GM21619 (cell line): ENCODE measurements at regions not wholly inside any gene's neighbourhood (a gene's known extent, or its start where the extent isn't known, plus 50 kb on each side); places are given as distances from the start of the nearest gene placed in this dataset.

Experiments used
- ATAC-seq: cut with Tn5 transposase; IDR thresholded peaks from one replicate; pipeline ENCODE4 v1.9.1; 2021; ENCODE audit not compliant: unreplicated experiment

DNA sequence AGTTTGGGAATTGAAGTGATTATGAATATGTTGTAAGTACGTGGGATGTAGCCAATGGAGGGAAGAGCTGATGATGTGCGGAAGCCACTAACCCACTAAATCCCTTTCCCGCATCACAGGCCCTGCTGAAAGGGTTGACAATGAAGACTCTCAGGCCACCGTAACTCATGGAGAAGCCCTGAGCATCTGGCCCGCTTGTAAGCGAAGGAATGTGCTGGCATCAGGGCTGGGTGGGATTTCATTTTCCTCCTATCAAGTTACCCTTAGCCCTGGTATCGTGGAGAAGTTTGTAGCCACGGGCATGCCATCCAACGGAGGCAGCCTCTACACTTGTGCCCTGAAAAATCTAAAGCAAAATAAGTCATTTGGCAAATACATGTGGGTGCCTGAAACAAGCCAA, 355.0 kb downstream of the CDH26 start:
- ATAC-seq = no peak

DNA sequence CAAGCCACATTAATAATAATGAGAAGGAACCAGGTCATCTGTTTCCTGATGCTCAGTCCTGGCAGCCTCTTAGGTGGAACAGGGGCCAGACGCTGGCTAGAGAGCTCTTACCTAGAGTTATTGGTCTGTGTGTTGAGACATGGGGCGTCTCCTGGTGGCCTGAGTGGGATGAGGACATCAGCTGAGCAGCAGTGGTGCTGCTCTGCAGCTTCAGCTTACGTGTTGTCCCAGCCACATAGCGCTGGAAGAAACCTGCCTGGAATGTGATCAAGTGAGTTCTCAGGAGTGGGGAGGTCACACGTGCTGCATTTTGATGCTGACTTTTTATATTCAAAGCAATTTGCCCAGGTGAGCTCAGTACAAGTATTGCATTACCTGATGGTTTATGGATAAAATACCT, 355.4 kb downstream of the CDH26 start:
- no peak for ATAC-seq

DNA sequence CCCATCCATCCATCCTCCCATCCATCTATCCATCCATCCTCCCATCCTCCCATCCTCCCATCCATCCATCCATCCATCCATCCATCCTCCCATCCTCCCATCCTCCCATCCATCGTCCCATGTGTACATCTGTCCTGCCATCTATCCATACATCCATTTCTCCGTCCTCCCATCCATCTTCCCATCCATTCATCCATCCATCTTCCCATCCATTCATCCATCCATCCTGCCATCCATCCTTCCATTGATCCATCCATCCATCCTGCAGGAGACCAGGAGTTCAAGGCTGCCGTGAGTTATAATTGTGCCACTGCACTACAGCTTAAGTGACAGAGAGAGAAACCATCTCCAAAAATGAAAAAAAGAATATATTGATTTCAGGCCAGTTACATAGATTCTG, 356.5 kb downstream of the CDH26 start:
- no peak for ATAC-seq

DNA sequence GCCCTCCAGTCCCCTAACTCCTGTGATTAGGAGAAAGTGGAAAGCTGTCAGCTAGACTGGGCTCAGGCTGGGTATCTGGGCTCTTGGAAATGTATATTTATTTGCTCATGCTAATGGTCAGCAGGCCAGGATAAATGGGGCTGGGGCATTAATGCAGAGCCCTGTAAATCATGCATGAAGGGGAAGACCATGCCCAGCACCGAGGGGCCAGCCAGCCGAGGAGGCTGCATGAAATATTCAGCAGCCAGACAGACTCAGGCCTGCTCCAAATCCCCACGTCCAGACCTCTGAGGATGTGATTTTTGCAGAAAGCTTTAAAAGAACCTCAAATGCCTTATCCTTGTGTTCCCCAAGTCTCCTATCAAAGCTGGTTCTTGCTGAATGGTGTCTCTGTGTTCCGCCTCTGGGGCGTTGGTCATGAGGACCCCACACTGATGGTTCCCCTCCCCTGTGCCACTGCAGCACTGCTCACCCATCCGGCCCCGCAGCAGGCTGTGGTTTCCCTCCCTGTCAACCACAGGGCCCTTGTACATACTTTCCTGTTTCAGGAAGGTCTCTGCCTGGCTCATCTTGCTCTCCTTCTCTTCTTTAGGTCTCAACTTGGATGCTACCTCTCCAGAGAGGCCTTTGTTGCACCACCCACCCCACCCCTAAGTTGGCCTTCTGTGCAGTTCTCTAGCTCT, 358.4 kb downstream of the CDH26 start:
- no peak for ATAC-seq

DNA sequence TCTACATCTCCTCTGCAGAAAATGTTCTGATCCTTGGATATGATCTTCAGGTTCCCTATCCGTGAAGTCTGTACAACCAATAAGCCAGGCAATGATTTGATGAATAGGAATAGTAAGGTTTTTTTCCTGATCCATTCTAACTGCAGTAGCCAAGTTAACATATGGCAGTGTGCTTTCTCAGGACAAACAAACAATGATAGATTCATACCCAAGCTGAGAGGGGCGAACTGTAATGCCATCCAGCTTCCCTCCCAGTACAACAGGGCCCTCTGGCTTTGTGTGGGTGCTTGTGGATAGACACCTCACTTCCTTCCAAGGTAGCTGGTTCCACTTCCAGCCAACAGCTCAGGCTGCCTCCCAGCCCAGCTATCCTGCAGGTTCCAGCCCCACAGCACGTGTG, 359.2 kb downstream of the CDH26 start:
- ATAC-seq = no peak

DNA sequence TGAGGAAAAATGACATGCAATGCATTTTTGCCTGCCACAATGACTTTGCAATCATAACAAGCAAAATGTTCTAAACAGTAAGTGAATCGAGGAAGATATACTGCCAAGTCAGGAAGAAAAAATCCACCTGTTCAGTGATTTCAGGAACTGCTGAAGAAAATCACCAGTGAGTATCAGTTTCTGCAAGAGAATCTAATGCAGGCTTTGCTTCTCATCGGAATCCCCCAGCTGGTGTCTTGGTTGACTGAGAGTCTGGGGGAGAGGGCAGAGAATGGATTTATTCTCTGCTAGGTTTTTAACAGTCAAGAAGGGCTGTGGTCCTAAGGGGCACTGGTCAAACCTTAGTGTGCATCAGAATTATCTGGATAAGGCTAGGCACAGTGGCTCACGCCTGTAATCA, 363.4 kb downstream of the CDH26 start:
- ATAC-seq = no peak

- ATAC-seq = no peak
These were observed 368.6 kb downstream of the CDH26 start for GRCh38 chr20:60326821-60327220.

- no peak for ATAC-seq
These were observed 369.9 kb downstream of the CDH26 start for GRCh38 chr20:60327971-60328660.

DNA sequence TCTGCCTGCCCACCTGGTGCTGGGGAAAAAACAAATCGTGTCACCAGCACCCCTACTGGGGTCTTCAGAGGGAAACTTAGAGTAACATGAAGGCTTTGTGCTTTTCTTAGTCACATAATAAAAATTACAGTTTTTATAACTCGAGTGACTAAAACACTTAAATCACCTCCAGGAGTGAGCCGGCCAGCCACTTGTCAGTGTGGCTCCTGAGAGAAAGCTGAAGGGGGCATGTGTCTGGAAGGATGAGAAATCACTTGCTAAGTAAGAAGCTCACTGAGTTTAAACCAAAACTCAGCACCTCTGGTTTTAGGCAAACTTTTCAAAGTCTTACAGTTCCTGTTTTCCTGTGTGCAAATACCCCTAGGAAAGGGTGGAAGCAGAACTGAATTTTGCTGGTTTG, 372.2 kb downstream of the CDH26 start:
- no peak for ATAC-seq

DNA sequence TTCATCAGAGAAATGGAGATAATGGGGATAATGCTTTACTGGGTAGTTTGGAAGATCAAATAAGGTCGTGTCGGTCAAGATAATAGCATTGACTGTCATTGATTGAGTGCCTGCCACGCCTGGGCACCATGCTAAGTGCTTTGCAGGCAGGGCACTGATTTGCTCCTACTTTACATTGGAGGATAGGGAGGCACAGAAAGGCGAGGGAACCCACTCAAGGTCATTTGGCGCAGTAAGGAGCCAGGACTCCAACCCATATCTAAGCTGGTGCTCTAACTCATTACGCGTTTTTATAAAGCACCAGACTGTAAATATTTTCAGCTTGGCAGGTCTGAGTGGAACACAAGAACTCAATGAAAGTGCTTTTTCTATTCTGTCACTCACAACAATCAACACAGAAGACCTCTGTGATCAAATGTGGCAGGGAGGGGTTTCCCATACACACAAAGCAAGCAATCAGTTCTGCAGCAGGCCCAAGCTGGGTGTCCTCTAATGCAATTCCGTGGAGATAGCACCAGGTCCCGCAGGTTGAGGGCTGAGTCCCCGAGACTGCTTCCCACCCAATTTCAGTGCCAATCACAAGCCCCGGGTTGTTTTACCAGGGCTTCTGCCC, 373.6 kb downstream of the CDH26 start:
- ATAC-seq = no peak

DNA sequence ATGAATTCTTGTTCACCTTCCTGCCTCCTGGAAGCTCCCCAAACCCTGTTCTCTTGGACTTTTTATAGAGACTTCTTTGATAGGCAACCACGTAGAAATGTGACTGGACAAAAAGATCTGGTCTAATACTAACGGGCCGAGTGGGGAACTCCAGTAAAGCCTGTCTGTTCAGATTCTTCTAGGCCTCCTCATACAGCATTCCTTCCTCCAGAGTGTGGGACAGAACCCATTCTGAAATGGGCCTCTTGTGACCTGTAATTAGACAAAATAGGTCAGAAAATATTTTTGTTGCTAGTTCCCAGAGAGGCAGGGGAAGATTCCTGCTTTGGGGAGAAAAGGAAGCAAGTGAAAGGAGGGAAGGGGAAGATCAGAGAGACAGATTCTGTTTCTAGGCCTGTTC, 374.3 kb downstream of the CDH26 start:
- ATAC-seq = no peak

DNA sequence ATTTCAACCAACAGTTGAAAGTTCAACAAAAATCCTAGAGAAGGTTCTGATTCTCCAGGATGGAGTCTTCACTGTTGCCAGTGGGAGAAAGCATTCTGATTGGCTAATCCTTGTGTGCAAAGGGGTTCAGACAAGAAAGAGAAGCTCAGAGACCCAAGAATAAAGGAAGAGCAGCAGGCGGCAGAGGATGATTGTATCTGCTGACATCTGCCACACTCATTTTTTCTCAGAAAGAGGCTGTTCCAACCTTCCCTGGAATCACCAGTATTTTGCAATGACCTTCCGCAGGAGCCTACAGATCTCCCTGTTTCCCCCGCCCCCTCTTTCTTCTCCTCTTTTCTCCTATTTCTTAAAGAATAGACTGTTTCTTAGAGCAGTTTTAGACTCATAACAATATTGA, 376.7 kb downstream of the CDH26 start:
- ATAC-seq = no peak

GRCh38 chr20:60338556-60338955, 380.3 kb downstream of the CDH26 start:
- no peak for ATAC-seq

GRCh38 chr20:60339738-60340137, 381.5 kb downstream of the CDH26 start:
- no peak for ATAC-seq

GRCh38 chr20:60340232-60340631, 382.0 kb downstream of the CDH26 start:
- no peak for ATAC-seq

DNA sequence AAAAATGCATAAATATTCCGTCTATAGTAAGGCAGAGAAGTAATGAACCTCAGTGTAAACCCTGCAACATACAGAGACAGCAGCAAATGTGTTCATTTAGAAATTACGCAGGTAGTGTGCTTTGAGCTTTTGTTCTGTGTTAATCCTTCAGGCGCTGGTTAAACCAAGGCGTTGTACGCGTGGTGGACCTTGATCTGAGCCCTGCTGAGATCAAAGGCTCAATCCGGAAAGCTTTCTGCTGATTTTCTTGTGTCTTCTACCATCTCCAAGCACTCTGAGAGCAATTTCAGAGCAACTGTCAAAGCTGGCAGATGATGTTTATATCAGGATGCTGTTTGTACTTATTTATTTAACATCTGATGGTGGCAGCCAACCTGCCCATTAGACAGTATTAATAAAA, 382.8 kb downstream of the CDH26 start:
- ATAC-seq = no peak

GRCh38 chr20:60345106-60345505, 386.9 kb downstream of the CDH26 start:
- ATAC-seq = no peak

GRCh38 chr20:60349418-60349817, 391.2 kb downstream of the CDH26 start:
- no peak for ATAC-seq

- ATAC-seq = no peak
These were observed 393.8 kb downstream of the CDH26 start for GRCh38 chr20:60352017-60352416.

GRCh38 chr20:60352596-60352995, 394.4 kb downstream of the CDH26 start:
- no peak for ATAC-seq

DNA sequence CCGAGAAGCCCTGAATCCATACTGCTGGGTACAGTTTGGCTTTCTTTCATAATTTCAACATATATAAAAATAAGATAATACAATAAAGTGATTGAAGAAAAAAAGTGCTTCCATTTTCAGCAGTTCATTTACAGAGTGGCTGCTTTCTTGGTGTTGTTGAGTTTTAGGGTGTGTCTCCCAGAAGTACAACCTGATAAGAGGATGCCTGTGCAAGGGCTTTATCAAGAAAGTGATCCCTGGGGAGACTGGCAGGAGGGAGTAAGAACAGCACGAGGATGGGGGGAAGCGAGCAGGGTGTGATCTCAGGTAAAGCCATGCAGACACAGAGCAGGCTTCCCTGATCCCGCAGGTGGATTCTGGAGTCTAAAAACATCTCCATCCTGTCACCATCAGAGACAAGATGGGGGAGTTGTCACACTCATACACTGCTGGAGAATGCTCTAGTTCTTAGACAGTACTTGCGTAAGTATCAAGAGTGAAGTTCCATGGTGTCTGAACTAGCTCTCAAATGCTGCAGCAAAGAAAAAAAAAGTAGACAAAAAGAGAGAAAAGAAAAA, 395.9 kb downstream of the CDH26 start:
- no peak for ATAC-seq

- ATAC-seq = no peak
These were observed 399.9 kb downstream of the CDH26 start for GRCh38 chr20:60358101-60358500.
